ENCODE measurements at regions not wholly inside any gene's neighbourhood (a gene's known extent, or its start where the extent isn't known, plus 50 kb on each side); places are given as distances from the start of the nearest gene placed in this dataset.

GRCh38 chr2:195579776-195580555 is 77.1 kb upstream of the SLC39A10 start:
- Mint-ChIP-seq H3K27me3 (ENCODE audit: low read depth, unreplicated experiment) (no peaks in the 10 kb centered on the region), H3K9me3 (ENCODE audit: unreplicated experiment) (no peaks in the 10 kb centered on the region), H3K36me3 (ENCODE audit: low read depth, unreplicated experiment) (no peaks in the 10 kb centered on the region), H3K4me3 (ENCODE audit: unreplicated experiment) (no peak overlapping the region), H3K4me1 (ENCODE audit: low read depth, unreplicated experiment) (peaks cover 12% of the 10 kb centered on the region), H3K27ac (ENCODE audit: unreplicated experiment) (no peak overlapping the region)
- H3K27ac ChIP-seq (ENCODE audit: low read depth, low read length), result no peak overlapping the region
- no peak overlapping the region for H3K4me2 ChIP-seq (ENCODE audit: low read length)
- no peaks in the 10 kb centered on the region for H3K79me2 ChIP-seq (ENCODE audit: insufficient read depth, low read length)
- H3K4me1 ChIP-seq (ENCODE audit: insufficient read depth, low read length), result peaks cover 5% of the 10 kb centered on the region
- H3K9me3 ChIP-seq (ENCODE audit: insufficient read depth, low read depth, low read length), result no peaks in the 10 kb centered on the region
- no peak overlapping the region for H2AFZ ChIP-seq (ENCODE audit: low read depth, low read length)
- DNase-seq (ENCODE audit: low read depth), result no peak
- no peak overlapping the region for H3K9ac ChIP-seq (ENCODE audit: low read length)
- H3K27me3 ChIP-seq (ENCODE audit: insufficient read depth, low read length), result no peaks in the 10 kb centered on the region
- H3K4me3 ChIP-seq (ENCODE audit: insufficient read depth, low read depth, low read length), result no peak overlapping the region
- no peaks in the 10 kb centered on the region for H3K36me3 ChIP-seq (ENCODE audit: insufficient read depth, low read length)
- H4K20me1 ChIP-seq (ENCODE audit: insufficient read depth, low read length), result no peaks in the 10 kb centered on the region
- peak; percentile 17 for FAIRE-seq
- TF ChIP-seq EZH2 (IDR thresholded peaks at IDR 0.05; ENCODE audit: insufficient read depth, low read length) (no peak), CTCF (IDR thresholded peaks at IDR 0.05; ENCODE audit: insufficient read depth, low read depth, low read length) (no peak)

GRCh38 chr2:195575879-195576401 is 81.1 kb upstream of the SLC39A10 start:
- Histone ChIP-seq H3K36me3 (ENCODE audit: insufficient read depth, low read length) (no peaks in the 10 kb centered on the region), H3K4me3 (ENCODE audit: insufficient read depth, low read depth, low read length) (no peak overlapping the region), H2AFZ (ENCODE audit: low read depth, low read length) (no peak overlapping the region), H3K79me2 (ENCODE audit: insufficient read depth, low read length) (no peaks in the 10 kb centered on the region), H3K27me3 (ENCODE audit: insufficient read depth, low read length) (no peaks in the 10 kb centered on the region), H3K27ac (ENCODE audit: low read depth, low read length) (peak overlapping the region; percentile 28), H4K20me1 (ENCODE audit: insufficient read depth, low read length) (no peaks in the 10 kb centered on the region), H3K4me2 (ENCODE audit: low read length) (peak overlapping the region; percentile 46), H3K9me3 (ENCODE audit: insufficient read depth, low read depth, low read length) (no peaks in the 10 kb centered on the region), H3K4me1 (ENCODE audit: insufficient read depth, low read length) (peaks cover 5% of the 10 kb centered on the region), H3K9ac (ENCODE audit: low read length) (peak overlapping the region; percentile 34)
- peaks cover 16% of the 10 kb centered on the region for H3K4me1 Mint-ChIP-seq (ENCODE audit: low read depth, unreplicated experiment)
- H3K9me3 Mint-ChIP-seq (ENCODE audit: unreplicated experiment), result peaks cover 3% of the 10 kb centered on the region
- no peaks in the 10 kb centered on the region for H3K36me3 Mint-ChIP-seq (ENCODE audit: low read depth, unreplicated experiment)
- H3K27ac Mint-ChIP-seq (ENCODE audit: unreplicated experiment), result peak overlapping the region; percentile 71
- TF ChIP-seq EZH2 (IDR thresholded peaks at IDR 0.05; ENCODE audit: insufficient read depth, low read length) (no peak), CTCF (IDR thresholded peaks at IDR 0.05; ENCODE audit: insufficient read depth, low read depth, low read length) (no peak)
- H3K27me3 Mint-ChIP-seq (ENCODE audit: low read depth, unreplicated experiment), result no peaks in the 10 kb centered on the region
- FAIRE-seq (peak; percentile 65), DNase-seq (ENCODE audit: low read depth) (peak; percentile 87)
- H3K4me3 Mint-ChIP-seq (ENCODE audit: unreplicated experiment), result peak overlapping the region; percentile 46

GRCh38 chr2:195575016-195575415 is 82.0 kb upstream of the SLC39A10 start:
- Histone ChIP-seq H3K27me3 (ENCODE audit: insufficient read depth, low read length) (no peaks in the 10 kb centered on the region), H3K79me2 (ENCODE audit: insufficient read depth, low read length) (no peaks in the 10 kb centered on the region), H3K9ac (ENCODE audit: low read length) (no peak overlapping the region), H4K20me1 (ENCODE audit: insufficient read depth, low read length) (no peaks in the 10 kb centered on the region), H3K4me1 (ENCODE audit: insufficient read depth, low read length) (peaks cover 5% of the 10 kb centered on the region), H3K4me2 (ENCODE audit: low read length) (no peak overlapping the region), H3K36me3 (ENCODE audit: insufficient read depth, low read length) (no peaks in the 10 kb centered on the region), H3K4me3 (ENCODE audit: insufficient read depth, low read depth, low read length) (no peak overlapping the region), H3K27ac (ENCODE audit: low read depth, low read length) (no peak overlapping the region), H2AFZ (ENCODE audit: low read depth, low read length) (no peak overlapping the region), H3K9me3 (ENCODE audit: insufficient read depth, low read depth, low read length) (no peaks in the 10 kb centered on the region)
- H3K27me3 Mint-ChIP-seq (ENCODE audit: low read depth, unreplicated experiment), result no peaks in the 10 kb centered on the region
- no peaks in the 10 kb centered on the region for H3K36me3 Mint-ChIP-seq (ENCODE audit: low read depth, unreplicated experiment)
- no peak overlapping the region for H3K4me3 Mint-ChIP-seq (ENCODE audit: unreplicated experiment)
- peaks cover 3% of the 10 kb centered on the region for H3K9me3 Mint-ChIP-seq (ENCODE audit: unreplicated experiment)
- FAIRE-seq (no peak), DNase-seq (ENCODE audit: low read depth) (no peak)
- peaks cover 13% of the 10 kb centered on the region for H3K4me1 Mint-ChIP-seq (ENCODE audit: low read depth, unreplicated experiment)
- no peak overlapping the region for H3K27ac Mint-ChIP-seq (ENCODE audit: unreplicated experiment)
- TF ChIP-seq CTCF (IDR thresholded peaks at IDR 0.05; ENCODE audit: insufficient read depth, low read depth, low read length), result no peak
- TF ChIP-seq EZH2 (IDR thresholded peaks at IDR 0.05; ENCODE audit: insufficient read depth, low read length), result no peak
